Gastrocnemius medialis (tissue), 4 donors: ENCODE measurements at regions not wholly inside any gene's neighbourhood (a gene's known extent, or its start where the extent isn't known, plus 50 kb on each side); places are given as distances from the start of the nearest gene placed in this dataset.

Experiments
- ATAC-seq, 2 donors: fragments of 150-250 bp; one replicate each; pipeline ENCODE4 v1.9.1; 2016
- DNase-seq, 2 donors: peaks; one replicate each; pipeline ENCODE4 v3.0.0-alpha.2; 2019
- H3K27ac ChIP-seq, 4 donors: fragments of 200-600 bp; sonication (generic); 1 replicate in 1 of 4; 2 replicates in 3 of 4; pipeline ENCODE4 v1.5.1; 2016 to 2018; ENCODE audit warnings: mild to moderate bottlenecking in 2 of 4, moderate library complexity in 1 of 4
- H3K27me3 ChIP-seq, 3 donors: fragments of 200-600 bp; sonication (generic) in 2 of 3; 1 replicate in 1 of 3; 2 replicates in 2 of 3; pipeline versions ENCODE4 v1.5.1 to v1.6.0; 2016 to 2019; ENCODE audit warnings: mild to moderate bottlenecking in 1 of 3, moderate library complexity in 1 of 3
- H3K36me3 ChIP-seq, 2 donors: fragments of 200-600 bp; sonication (generic) in 1 of 2; one replicate each; pipeline ENCODE4 v1.5.1; 2017 to 2018
- H3K4me1 ChIP-seq, 2 donors: fragments of 200-600 bp; sonication (generic) in 1 of 2; one replicate each; pipeline ENCODE4 v1.5.1; 2016 to 2017; ENCODE audit warnings: mild to moderate bottlenecking in 2 of 2
- H3K4me3 ChIP-seq, 4 donors: fragments of 200-600 bp; sonication (generic) in 3 of 4; 1 replicate in 1 of 4; 2 replicates in 3 of 4; pipeline ENCODE4 v1.5.1; 2016 to 2019; ENCODE audit warnings: mild to moderate bottlenecking in 2 of 4
- H3K9me3 ChIP-seq, 3 donors: fragments of 200-600 bp; sonication (generic) in 2 of 3; 1 replicate in 1 of 3; 2 replicates in 2 of 3; pipeline ENCODE4 v1.5.1; 2016 to 2019
- POLR2A ChIP-seq, 2 donors: fragments of 450-650 bp; IDR thresholded peaks; one replicate each; pipeline ENCODE4 v1.6.1; 2017; ENCODE audit warnings: antibody characterized with exemption in 2 of 2, mild to moderate bottlenecking in 2 of 2, moderate library complexity in 2 of 2
- in situ Hi-C, 4 donors: fragments of 200-750 bp; cut with MboI; loops; one replicate each; pipeline versions ENCODE4 v1.15.0 to v1.8.0; 2017; ENCODE audit warnings: low sequenced_read_pairs in 4 of 4
- intact Hi-C: fragments of 100-400 bp; cut with DNase I; formaldehyde crosslinking; loops from one replicate; pipeline ENCODE4 v1.15.1; 2023; ENCODE audit warnings: low total_unique reads
- TF ChIP-seq, protein P1 (sequence below), 5 experiments: fragments of 450-650 bp in 3 of 5; fragments of 200-600 bp in 2 of 5; sonication (generic) in 2 of 5; IDR thresholded peaks in 4 of 5; conservative IDR thresholded peaks in 1 of 5; 1 replicate in 4 of 5; 2 replicates in 1 of 5; pipeline ENCODE4 v1.5.1; 2016 to 2019; ENCODE audit warnings: antibody characterized with exemption in 5 of 5, mild to moderate bottlenecking in 3 of 5, moderate library complexity in 3 of 5

DNA sequence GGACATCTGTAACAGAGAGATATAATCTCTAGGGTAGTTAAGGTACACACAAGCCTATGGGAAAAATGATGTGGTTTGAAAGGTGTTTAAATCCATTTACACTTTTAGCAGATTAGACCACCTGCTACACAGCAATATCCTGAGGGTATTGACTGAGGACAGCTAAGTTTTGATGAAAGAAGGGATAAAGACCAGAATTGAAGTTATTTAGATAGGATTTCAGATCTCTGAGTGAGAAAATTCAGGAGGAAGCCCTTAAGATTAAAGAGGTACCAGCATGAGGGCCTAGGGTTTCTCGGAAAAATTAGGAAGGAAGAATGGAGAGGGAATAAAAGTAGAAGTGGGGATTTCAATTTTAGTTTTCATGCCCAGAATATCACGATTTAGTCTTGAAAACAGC, 267.3 kb downstream of the COX7C start:
- Histone ChIP-seq H3K27ac (no peak overlapping the region), H3K4me1 (no peaks in the 10 kb centered on the region), H3K36me3 (no peaks in the 10 kb centered on the region), H3K9me3 (no peaks in the 10 kb centered on the region), H3K4me3 (no peak overlapping the region), H3K27me3 (no peaks in the 10 kb centered on the region)
- DNase-seq = no peak
- intact Hi-C loops = no loop called here
- no peak for ATAC-seq
- TF ChIP-seq, protein P1, sequence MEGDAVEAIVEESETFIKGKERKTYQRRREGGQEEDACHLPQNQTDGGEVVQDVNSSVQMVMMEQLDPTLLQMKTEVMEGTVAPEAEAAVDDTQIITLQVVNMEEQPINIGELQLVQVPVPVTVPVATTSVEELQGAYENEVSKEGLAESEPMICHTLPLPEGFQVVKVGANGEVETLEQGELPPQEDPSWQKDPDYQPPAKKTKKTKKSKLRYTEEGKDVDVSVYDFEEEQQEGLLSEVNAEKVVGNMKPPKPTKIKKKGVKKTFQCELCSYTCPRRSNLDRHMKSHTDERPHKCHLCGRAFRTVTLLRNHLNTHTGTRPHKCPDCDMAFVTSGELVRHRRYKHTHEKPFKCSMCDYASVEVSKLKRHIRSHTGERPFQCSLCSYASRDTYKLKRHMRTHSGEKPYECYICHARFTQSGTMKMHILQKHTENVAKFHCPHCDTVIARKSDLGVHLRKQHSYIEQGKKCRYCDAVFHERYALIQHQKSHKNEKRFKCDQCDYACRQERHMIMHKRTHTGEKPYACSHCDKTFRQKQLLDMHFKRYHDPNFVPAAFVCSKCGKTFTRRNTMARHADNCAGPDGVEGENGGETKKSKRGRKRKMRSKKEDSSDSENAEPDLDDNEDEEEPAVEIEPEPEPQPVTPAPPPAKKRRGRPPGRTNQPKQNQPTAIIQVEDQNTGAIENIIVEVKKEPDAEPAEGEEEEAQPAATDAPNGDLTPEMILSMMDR (IDR thresholded peaks at IDR 0.05 in 4 of 5, conservative IDR thresholded peaks at IDR 0.05 in 1 of 5) = no peak
- no peak for TF ChIP-seq POLR2A (IDR thresholded peaks at IDR 0.05)
- in situ Hi-C loops = loop anchor here in 1 of 4 donors (10.0 kb wide), 1 partner anchor 80 kb away; no protein-coding TSS in a partner anchor

DNA sequence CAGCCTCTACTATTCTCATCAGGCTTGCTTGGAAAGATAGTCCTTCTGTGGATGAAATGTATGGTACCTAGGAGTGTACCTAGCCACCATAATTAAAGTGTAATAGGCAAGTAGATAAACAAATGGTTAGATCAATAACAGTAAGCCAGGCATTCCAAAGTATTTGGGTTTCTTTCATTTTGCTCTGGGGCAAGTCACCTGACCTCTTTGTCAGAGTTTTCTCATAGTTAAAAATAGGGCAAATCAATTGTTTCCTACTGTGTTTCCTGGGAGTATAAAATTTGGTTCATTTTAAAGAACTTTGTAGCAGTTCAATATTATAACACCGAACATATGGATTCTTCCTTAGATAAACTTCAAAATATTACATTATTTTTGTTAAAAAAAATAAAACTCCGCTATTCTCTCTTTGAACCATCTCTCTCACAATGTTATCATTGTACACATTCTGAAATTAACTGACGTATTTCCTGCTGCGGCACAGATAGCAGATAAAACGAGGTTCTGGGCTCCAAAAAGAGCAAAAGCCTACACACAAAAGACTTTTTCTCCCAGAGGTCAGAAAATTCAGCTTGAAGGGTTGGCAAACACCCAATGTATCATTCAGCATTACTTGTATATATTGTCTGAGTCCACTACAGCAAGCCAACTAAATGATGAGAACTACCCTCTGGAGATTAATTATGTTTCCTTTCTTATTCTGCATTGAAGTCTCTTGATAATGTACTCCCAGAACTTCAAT, 267.9 kb downstream of the COX7C start:
- no peaks in the 10 kb centered on the region for H3K9me3 ChIP-seq
- no peak overlapping the region for H3K4me3 ChIP-seq
- H3K36me3 ChIP-seq = no peaks in the 10 kb centered on the region
- no peak overlapping the region for H3K27ac ChIP-seq
- DNase-seq = no peak
- H3K27me3 ChIP-seq = no peaks in the 10 kb centered on the region
- no peak for ATAC-seq
- intact Hi-C loops (no loop called here), in situ Hi-C loops (loop anchor here in 1 of 4 donors (10.0 kb wide), 1 partner anchor 79 kb away; no protein-coding TSS in a partner anchor)
- H3K4me1 ChIP-seq = no peaks in the 10 kb centered on the region
- TF ChIP-seq, protein P1 (IDR thresholded peaks at IDR 0.05 in 4 of 5, conservative IDR thresholded peaks at IDR 0.05 in 1 of 5) = no peak
- TF ChIP-seq POLR2A (IDR thresholded peaks at IDR 0.05) = no peak

DNA sequence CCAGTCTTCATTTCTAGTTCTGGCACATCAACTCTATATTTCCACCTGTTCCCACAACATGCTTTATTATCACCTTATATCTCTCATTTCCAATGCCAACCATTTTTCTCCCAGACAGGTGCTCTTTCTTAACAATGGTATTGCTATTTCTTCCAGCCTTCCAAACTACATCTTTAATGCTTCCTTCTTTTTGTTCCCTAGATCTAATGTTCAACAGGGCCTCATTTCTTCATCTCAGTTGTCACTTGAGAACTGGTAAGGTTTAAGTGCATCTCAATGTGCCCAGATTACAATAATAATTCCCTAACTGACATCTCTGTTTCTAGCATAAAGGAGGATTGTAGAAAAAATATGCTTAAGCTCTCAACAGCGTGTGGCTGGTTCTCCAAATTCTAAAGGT, 272.6 kb downstream of the COX7C start:
- TF ChIP-seq, protein P1 (IDR thresholded peaks at IDR 0.05 in 4 of 5, conservative IDR thresholded peaks at IDR 0.05 in 1 of 5) = no peak
- TF ChIP-seq POLR2A (IDR thresholded peaks at IDR 0.05) = no peak
- ATAC-seq = no peak
- intact Hi-C loops (no loop called here), in situ Hi-C loops (no loop called here)
- H3K4me3 ChIP-seq = no peak overlapping the region
- no peak overlapping the region for H3K27ac ChIP-seq
- H3K9me3 ChIP-seq = no peaks in the 10 kb centered on the region
- no peaks in the 10 kb centered on the region for H3K4me1 ChIP-seq
- no peaks in the 10 kb centered on the region for H3K27me3 ChIP-seq
- H3K36me3 ChIP-seq = no peaks in the 10 kb centered on the region
- DNase-seq = no peak

DNA sequence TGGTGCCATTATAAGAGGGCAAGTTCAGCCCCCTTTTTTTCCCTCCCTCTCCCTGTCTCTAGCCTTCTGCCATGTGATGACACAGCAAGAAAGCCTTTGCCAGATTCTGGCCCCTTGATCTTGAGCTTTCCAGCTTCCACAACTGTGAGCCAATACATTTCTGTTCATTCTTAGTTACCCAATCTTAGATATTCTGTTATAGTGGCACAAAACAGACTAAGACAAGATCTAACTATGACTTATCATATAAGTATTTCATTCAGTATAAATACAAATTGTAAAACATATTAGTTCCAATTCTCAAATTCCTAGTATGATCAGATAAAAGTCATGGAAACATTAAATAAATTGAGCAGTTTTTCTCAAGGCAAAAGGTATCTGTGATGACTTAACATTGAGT, 276.3 kb downstream of the COX7C start:
- in situ Hi-C loops (no loop called here), intact Hi-C loops (no loop called here)
- TF ChIP-seq, protein P1 (IDR thresholded peaks at IDR 0.05 in 4 of 5, conservative IDR thresholded peaks at IDR 0.05 in 1 of 5) = no peak
- TF ChIP-seq POLR2A (IDR thresholded peaks at IDR 0.05) = no peak

More for the DNA sequence above, 276.3 kb downstream of the COX7C start:
- Histone ChIP-seq H3K4me3 (no peak overlapping the region), H3K27me3 (no peaks in the 10 kb centered on the region), H3K9me3 (no peaks in the 10 kb centered on the region), H3K36me3 (no peaks in the 10 kb centered on the region), H3K27ac (no peak overlapping the region), H3K4me1 (no peaks in the 10 kb centered on the region)
- no peak for ATAC-seq
- no peak for DNase-seq
